HG02870 (cell line): ENCODE measurements at regions not wholly inside any gene's neighbourhood (a gene's known extent, or its start where the extent isn't known, plus 50 kb on each side); places are given as distances from the start of the nearest gene placed in this dataset.

Source experiments
- ATAC-seq: cut with Tn5 transposase; IDR thresholded peaks from one replicate; pipeline ENCODE4 v1.9.1; 2021; ENCODE audit warnings: mild to moderate bottlenecking, moderate library complexity; ENCODE audit not compliant: unreplicated experiment

- ATAC-seq: no peak
These were observed 390.7 kb upstream of the SLITRK1 start for GRCh38 chr13:84272877-84273562.

- no peak for ATAC-seq
These were observed 383.0 kb upstream of the SLITRK1 start for GRCh38 chr13:84265257-84265764.

GRCh38 chr13:84263354-84264069, 381.2 kb upstream of the SLITRK1 start:
- ATAC-seq: no peak

GRCh38 chr13:84255226-84255797, 373.0 kb upstream of the SLITRK1 start:
- ATAC-seq: no peak

GRCh38 chr13:84249463-84249862, 367.2 kb upstream of the SLITRK1 start:
- no peak for ATAC-seq

GRCh38 chr13:84243340-84243739, 361.1 kb upstream of the SLITRK1 start:
- ATAC-seq: no peak

- ATAC-seq: no peak
These were observed 356.8 kb upstream of the SLITRK1 start for GRCh38 chr13:84239032-84239431.

- no peak for ATAC-seq
These were observed 356.1 kb upstream of the SLITRK1 start for GRCh38 chr13:84238381-84238780.

GRCh38 chr13:84237143-84237542, 354.9 kb upstream of the SLITRK1 start:
- ATAC-seq: no peak

GRCh38 chr13:84234416-84234815, 352.1 kb upstream of the SLITRK1 start:
- ATAC-seq: no peak

GRCh38 chr13:84230568-84230967, 348.3 kb upstream of the SLITRK1 start:
- ATAC-seq: no peak

GRCh38 chr13:84211048-84211447, 328.8 kb upstream of the SLITRK1 start:
- no peak for ATAC-seq

- ATAC-seq: no peak
These were observed 326.1 kb upstream of the SLITRK1 start for GRCh38 chr13:84208246-84208910.

- no peak for ATAC-seq
These were observed 325.2 kb upstream of the SLITRK1 start for GRCh38 chr13:84207509-84207908.

- no peak for ATAC-seq
These were observed 318.7 kb upstream of the SLITRK1 start for GRCh38 chr13:84200971-84201370.

- no peak for ATAC-seq
These were observed 309.9 kb upstream of the SLITRK1 start for GRCh38 chr13:84192125-84192524.

GRCh38 chr13:84191139-84191538, 308.9 kb upstream of the SLITRK1 start:
- ATAC-seq: no peak

GRCh38 chr13:84187626-84188025, 305.4 kb upstream of the SLITRK1 start:
- no peak for ATAC-seq

GRCh38 chr13:84139561-84140158, 257.4 kb upstream of the SLITRK1 start:
- ATAC-seq: no peak

- peak; percentile 62 for ATAC-seq
These were observed 255.0 kb upstream of the SLITRK1 start for GRCh38 chr13:84137292-84137691.

- ATAC-seq: no peak
These were observed 254.3 kb upstream of the SLITRK1 start for GRCh38 chr13:84136582-84136981.
